Prostate gland (tissue), 2 donors: ENCODE measurements at regions not wholly inside any gene's neighbourhood (a gene's known extent, or its start where the extent isn't known, plus 50 kb on each side); places are given as distances from the start of the nearest gene placed in this dataset.
"Not testable (repeated sequence)": the region's sequence is repeated elsewhere in the genome, so short reads cannot be mapped to it uniquely, and the experiment has no call there.

ENCODE experiments used
- CTCF ChIP-seq, 4 experiments: fragments of 200-600 bp in 2 of 4; fragments of 450-650 bp in 2 of 4; sonication (generic) in 2 of 4; IDR thresholded peaks; 1 replicate in 3 of 4; 2 replicates in 1 of 4; pipeline ENCODE4 v1.5.1; 2016 to 2019; ENCODE audit warnings: antibody characterized with exemption in 4 of 4, mild to moderate bottlenecking in 2 of 4, moderate library complexity in 2 of 4
- POLR2A ChIP-seq: fragments of 450-650 bp; IDR thresholded peaks from one replicate; pipeline ENCODE4 v1.6.1; 2016; ENCODE audit warnings: antibody characterized with exemption, mild to moderate bottlenecking

DNA sequence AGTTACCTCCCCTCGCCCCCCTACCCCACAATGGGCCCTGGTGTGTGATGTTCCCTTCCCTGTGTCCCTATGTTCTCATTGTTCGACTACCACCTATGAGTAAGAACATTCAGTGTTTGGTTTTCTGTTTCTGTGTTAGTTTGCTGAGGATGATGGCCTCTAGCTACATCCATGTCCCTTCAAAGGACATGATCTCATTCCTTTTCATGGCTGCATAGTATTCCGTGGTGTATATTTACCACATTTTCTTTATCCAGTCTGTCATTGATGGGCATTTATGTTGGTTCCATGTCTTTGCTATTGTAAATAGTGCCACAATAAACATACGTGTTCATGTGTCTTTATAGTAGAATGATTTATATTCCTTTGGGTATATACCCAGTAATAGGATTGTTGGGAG lies 90.2 kb upstream of the ZEB1 start:
- not testable (repeated sequence) for TF ChIP-seq POLR2A; CTCF (IDR thresholded peaks at IDR 0.05)
